T47D (cell line): ENCODE measurements at regions not wholly inside any gene's neighbourhood (a gene's known extent, or its start where the extent isn't known, plus 50 kb on each side); places are given as distances from the start of the nearest gene placed in this dataset.
A peak's percentile ranks its signal among the peaks of the same experiment; 100 is the strongest.
"Not testable (repeated sequence)": the region's sequence is repeated elsewhere in the genome, so short reads cannot be mapped to it uniquely, and the experiment has no call there.

ENCODE experiments used
- DNase-seq, 2 experiments: peaks; one replicate each; pipeline versions ENCODE4 v3.0.0 to v3.0.0-alpha.2; 2011 to 2012; ENCODE audit warnings: low read depth in 1 of 2, low spot score in 1 of 2
- JUND ChIP-seq: IDR thresholded peaks from 2 replicates; pipeline ENCODE4 v1.6.1; 2012; ENCODE audit warnings: low read depth
- in situ Hi-C: cut with HindIII; loops from 2 replicates; pipeline ENCODE4 v1.10.0; 2016; ENCODE audit warnings: low sequenced_read_pairs, low pct_unique_long_range_greater_than_20kb

DNA sequence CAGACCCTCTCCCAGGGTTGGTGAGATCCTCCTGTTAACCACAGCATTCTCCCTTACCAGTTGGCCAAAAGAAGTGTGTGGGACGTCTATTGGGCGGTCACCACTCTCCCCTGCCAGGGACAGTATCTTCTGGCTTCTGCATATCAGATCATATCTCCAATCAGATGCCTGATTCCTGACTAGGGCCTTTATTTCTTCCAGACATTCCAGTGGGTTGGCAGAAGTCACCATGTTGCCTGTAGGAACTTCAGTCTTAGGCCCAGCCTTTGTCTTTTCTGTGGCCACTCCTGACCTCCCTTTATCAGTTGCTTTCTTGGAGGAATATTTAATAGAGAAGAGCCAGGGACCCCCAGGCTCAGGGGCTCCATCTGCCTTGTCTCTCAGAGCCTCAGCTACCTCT is 130.4 kb upstream of the F3 start:
- no peak for DNase-seq
- in situ Hi-C loops: no loop called here
- TF ChIP-seq JUND: no peak

DNA sequence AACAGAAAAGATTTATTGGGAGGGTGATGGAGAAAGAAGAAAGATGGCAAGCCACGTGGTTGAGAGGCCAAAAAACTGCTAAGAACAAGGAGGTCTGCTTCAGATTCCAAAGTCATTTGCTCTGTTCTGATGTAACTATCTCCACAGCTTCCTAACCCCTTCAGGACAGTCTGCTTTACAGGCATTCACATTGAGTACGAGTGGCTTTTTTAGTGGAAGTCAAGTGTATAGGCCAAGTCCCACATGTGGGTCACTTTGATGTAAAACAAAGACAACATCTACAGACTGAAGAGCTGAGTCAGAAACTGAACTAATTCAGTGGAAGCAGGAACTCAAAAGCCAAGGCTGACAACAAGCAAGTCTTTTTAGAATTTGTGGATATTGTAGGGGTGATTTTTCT is 128.7 kb upstream of the F3 start:
- no peak for DNase-seq
- in situ Hi-C loops: no loop called here
- TF ChIP-seq JUND: no peak

DNA sequence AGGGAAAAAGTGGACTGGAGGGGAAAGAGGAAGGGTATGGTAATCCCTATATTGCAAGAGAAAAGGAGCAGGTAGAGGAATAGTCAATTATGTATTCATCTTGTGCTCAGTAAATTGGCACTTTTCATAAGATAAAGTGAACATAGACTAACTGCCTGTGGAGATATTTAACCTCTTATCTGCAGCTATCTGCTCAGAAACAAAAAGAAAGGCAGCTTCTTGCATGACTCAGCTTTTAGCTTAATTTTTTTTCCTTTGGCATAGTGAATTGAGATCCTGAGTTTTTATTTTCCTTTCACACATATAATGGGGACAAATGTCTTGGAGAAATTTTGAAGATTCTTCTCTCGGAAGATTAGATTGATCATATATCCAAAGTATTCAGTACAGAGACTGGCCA is 127.6 kb upstream of the F3 start:
- no peak for DNase-seq
- in situ Hi-C loops: no loop called here
- no peak for TF ChIP-seq JUND

DNA sequence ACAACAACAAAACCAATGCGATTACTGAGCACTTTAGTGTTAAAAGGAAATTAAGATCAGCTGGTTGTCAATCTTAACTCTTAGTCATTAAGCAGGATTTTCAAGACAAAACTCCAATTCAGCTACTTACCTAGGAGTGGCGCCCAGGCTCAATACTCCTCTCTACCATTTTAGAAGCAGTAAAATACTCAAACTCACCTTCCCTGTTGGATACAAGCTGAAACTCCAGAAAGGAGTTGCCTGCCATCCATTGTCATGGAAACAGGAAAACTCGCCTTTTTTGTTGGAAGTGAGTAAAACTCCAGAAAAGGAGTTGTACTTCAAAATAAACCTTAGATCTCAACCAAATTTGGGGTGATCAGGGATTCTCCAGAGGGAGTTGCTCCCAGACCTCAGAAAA is 127.0 kb upstream of the F3 start:
- in situ Hi-C loops: no loop called here
- no peak for DNase-seq
- no peak for TF ChIP-seq JUND

DNA sequence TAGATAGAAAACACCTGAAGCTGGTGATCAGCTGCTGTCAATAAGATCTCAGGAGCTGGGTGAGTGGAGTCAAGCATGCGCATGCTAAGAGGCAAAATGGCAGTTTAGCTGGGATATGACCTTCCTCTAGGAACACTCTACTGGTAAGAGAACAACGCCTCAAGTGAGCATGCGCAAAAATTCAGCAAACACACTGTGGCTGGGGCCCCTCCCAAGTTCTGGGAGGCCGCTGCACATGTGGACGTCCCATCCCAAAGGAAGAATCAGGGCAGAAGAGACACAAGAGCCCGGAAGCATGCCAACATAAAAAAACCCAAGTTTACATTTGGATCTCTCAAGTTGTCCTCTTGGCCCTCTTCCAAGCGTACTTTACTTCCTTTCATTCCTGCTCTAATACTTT is 126.3 kb upstream of the F3 start:
- DNase-seq: no peak
- in situ Hi-C loops: no loop called here
- no peak for TF ChIP-seq JUND

DNA sequence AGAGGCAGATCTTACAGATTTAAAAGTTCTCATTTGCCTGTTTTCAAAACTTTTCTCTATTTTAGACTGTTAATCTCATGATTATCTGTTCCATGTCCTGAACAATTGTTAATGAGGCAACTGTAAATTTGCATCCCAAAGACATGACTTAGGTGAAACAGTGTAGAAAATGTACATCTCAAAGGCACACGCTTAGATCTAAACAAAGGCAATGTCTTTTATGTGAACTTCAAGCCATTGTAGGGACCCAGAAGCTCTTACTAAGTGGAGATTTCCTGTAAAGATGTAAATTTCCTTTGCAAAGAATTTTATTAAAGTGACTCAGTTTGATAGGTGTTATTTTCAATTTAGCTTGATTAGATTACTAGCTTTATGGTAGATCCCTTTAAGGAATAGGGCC is 125.2 kb upstream of the F3 start:
- TF ChIP-seq JUND: no peak
- DNase-seq: no peak
- in situ Hi-C loops: no loop called here

DNA sequence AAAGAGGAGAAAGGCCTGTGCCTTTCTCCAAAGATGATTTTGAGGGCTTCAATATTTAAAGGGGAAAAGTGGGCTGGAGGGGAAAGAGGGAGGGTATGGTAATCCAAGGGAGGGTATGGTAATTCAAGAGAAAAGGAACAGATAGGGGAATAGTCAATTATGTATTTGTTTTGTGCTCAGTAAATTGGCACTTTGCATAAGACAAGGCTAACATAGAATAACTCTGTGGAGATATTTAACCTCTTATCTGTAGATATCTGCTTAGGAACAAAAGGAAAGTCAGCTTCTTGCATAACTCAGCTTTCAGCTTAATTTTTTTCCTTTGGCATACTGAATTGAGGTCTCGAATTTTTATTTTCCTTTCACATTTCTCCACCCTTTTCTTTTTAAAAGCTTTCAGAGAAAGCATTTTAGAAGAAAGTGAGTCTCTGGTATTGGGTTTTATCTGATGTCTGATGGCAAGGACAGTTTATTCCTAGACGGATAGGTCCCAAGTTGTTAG is 119.9 kb upstream of the F3 start:
- no peak for DNase-seq
- in situ Hi-C loops: no loop called here
- TF ChIP-seq JUND: no peak

DNA sequence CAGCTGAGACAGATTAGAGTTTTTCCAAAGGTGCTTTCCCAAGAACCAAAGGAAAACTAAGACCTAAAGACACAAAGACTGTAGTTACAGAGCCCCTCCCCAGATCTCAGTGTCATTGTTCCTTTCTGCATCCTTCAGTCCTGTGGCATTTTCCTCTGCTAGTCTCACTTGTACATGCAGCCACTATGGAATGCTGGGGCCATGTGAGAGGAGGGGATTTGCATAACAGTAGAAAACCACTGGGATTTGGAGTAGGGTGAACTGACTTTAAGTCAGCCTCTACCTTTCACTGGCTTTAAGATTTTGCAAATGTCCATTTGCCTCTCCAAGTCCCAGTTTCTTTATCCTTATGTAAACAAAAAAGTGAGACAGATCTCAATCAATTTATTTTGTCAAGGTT is 119.4 kb upstream of the F3 start:
- peak in 1 of 2 experiments; percentile 4 for DNase-seq
- no peak for TF ChIP-seq JUND
- in situ Hi-C loops: no loop called here

DNA sequence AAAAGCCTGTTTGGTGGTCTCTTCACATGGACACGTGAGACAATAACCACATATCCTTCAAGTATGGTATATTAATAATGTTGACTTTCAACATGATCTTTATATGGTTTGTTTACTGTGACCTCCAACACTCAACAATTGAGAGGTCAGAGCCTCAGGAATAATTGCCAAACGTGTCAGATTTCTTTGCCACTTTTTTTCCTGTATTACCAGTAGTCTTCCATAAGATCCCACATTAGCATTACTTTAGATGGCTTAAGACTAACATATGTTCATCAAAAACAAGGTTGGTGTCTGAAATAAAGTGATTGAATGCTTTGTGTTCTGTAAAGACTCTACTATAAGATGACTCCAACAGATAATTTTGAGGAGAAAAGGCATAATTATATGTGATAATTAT is 118.7 kb upstream of the F3 start:
- no peak for TF ChIP-seq JUND
- DNase-seq: peak in 1 of 2 experiments; percentile 24
- in situ Hi-C loops: no loop called here

DNA sequence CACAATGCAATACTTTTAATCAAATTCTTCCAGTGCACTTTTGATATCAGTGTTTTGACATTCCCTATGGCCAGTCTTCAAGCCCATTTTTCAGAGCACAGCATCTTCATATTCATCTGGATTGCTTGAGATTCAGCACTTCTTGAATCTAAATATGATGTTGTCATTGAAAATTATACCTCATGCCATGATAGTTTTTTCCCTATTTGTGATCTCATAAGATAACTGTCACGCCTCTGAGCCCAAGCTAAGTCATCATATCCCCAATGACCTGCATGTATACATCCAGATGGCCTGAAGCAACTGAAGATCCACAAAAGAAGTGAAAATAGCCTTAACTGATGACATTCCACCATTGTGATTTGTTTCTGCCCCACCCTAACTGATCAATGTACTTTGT is 117.6 kb upstream of the F3 start:
- DNase-seq, in situ Hi-C loops: not testable (repeated sequence)

DNA sequence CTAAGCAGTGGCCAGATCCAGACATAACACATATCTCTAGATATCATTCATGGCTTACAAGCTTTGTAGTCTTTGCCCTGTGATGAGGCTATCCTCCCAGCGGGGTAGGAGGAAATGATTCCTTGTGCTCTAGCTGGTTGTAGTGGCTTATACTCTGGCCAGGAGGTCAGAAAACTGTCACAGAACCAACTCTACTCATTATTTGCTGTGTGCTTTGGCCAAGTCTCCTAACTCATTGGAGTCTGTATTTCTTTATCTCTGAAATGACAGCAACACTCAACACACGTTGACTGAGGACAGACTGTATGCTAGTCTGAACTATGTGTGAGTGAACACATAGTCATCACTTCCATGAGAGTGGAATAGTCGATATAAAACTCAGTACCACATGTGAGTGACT is 116.7 kb upstream of the F3 start:
- in situ Hi-C loops: no loop called here
- no peak for TF ChIP-seq JUND
- no peak for DNase-seq

DNA sequence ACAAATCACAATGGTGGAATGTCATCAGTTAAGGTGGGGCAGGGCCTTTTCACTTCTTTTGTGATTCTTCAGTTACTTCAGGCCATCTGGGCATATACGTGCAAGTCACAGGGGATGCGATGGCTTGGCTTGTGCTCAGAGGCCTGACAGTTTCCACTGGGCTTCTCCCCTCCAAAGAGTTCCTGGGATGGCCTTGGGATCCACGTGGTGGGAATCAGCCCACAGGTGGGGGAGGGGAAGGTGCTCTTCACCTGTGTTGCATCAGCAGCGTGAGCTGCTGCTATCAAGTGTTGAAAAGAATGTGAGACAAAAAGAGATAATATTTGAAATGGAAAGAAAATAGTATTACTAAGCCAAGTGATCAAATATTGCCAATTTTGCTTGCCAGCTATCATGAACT is 116.2 kb upstream of the F3 start:
- in situ Hi-C loops, DNase-seq: not testable (repeated sequence)

DNA sequence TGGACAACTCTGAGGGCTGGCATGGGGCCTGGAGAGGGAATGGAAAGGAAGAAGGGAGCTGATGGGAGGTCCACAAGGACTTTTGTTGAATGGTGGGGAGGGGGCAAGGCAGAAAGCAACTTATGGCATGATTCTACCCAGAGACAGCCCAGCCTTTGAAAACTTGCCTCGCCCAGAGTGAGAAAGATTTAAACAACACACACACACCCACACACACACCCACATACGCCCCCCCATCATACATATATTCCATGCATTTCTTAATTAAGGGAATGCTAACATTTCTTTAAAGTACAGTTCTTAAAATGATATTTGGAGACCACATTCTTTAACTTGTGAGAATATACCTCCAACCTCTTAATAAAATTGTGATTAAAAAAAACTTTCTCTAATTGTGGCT is 115.4 kb upstream of the F3 start:
- no peak for DNase-seq
- TF ChIP-seq JUND: no peak
- in situ Hi-C loops: no loop called here

DNA sequence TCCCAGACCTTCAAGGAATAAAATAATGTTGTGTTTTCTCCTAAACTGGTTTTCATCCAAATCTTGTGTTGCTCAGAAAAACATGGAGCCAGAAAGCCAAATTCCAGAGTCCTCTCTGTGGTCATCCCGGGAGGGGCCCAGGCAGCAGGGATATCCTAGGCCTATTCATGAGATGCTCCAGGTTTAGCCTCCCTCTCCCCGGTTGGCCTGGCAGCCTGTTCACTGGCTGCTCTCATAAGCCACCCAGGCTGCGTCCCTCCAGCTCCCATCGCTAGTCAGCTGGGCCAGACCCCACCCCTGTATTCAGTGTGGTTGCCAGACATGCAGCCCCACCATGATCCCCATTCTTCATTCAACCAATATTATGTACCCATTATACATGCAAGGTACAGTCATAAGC is 113.4 kb upstream of the F3 start:
- DNase-seq: no peak
- TF ChIP-seq JUND: no peak
- in situ Hi-C loops: no loop called here

DNA sequence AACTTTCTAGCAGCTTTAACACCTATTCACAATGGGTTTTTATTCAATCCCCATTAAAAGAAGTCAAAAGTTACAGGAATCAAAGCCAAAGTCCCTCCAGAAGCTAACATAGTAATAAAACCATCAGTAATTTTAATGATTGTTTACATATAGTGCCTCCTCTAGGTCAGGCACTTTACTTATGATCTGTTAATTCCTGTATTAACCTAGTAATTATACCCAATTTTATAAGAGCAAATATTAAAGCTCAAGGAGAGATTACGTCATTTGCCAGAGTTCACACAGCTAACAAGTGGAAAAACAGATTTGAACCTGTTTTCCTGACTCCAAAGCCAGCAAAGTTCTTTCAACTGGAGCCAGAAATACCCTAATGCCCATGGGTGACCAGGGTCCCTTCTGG is 112.9 kb upstream of the F3 start:
- in situ Hi-C loops: no loop called here
- no peak for DNase-seq
- TF ChIP-seq JUND: no peak
